Liver (tissue), 1 donor: ENCODE measurements at regions not wholly inside any gene's neighbourhood (a gene's known extent, or its start where the extent isn't known, plus 50 kb on each side); places are given as distances from the start of the nearest gene placed in this dataset.

Experiments used
- MAX ChIP-seq: IDR thresholded peaks from 2 replicates; pipeline ENCODE4 v1.6.1; 2016; ENCODE audit warnings: antibody characterized with exemption
- REST ChIP-seq: IDR thresholded peaks from 2 replicates; pipeline ENCODE4 v1.6.1; 2016; ENCODE audit warnings: antibody characterized with exemption, mild to moderate bottlenecking

GRCh38 chr12:126369487-126370463, 1304.5 kb downstream of the AACS start:
- no peak for TF ChIP-seq REST
- no peak for TF ChIP-seq MAX
